GM19467 (cell line): ENCODE measurements at regions not wholly inside any gene's neighbourhood (a gene's known extent, or its start where the extent isn't known, plus 50 kb on each side); places are given as distances from the start of the nearest gene placed in this dataset.

Experiments
- ATAC-seq: cut with Tn5 transposase; IDR thresholded peaks from one replicate; pipeline ENCODE4 v1.9.1; 2021; ENCODE audit warnings: mild to moderate bottlenecking, moderate library complexity; ENCODE audit not compliant: unreplicated experiment

DNA sequence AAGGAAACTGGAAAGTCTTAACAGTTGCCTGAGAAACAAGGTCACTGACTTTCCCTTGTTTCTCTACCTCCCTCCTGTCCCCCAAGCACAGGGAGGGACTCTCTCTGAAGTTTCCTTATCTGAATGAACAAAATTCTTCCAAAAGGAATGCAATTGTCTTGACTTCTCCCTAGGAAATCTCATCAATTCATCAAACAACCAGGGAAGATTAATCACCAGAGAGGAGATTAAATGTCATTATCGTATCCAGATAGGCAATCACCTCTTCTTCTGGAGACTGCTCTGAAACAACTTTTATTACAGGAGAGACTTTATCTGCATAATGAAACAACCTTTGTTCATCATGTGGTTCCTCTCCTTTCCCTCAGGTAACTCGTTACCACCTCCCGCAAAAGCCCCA, 431.4 kb downstream of the SLC16A7 start:
- no peak for ATAC-seq

GRCh38 chr12:60034147-60034546, 438.3 kb downstream of the SLC16A7 start:
- ATAC-seq: no peak

GRCh38 chr12:60035835-60036234, 440.0 kb downstream of the SLC16A7 start:
- no peak for ATAC-seq

- ATAC-seq: no peak
These were observed 447.0 kb downstream of the SLC16A7 start for GRCh38 chr12:60042835-60043234.

DNA sequence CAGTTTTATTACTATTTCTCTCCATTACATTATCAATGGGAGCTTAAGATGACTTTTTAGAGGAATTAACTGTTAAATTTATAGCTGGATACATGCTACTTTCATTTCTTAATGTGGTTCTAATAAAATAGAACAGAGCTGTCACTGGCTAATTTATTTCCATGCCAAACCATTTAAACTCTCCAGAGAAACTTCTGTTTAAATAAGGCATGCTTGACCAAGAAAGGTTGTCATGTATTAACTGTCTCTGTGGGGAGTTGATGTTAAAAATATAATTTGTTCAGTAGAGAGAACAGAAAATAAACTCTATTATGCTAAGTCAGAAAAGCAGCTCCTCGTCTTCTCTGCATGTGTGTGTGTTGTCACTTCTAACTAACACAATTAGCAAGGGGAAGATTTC, 447.4 kb downstream of the SLC16A7 start:
- no peak for ATAC-seq

GRCh38 chr12:60052483-60052882, 456.7 kb downstream of the SLC16A7 start:
- ATAC-seq: no peak

DNA sequence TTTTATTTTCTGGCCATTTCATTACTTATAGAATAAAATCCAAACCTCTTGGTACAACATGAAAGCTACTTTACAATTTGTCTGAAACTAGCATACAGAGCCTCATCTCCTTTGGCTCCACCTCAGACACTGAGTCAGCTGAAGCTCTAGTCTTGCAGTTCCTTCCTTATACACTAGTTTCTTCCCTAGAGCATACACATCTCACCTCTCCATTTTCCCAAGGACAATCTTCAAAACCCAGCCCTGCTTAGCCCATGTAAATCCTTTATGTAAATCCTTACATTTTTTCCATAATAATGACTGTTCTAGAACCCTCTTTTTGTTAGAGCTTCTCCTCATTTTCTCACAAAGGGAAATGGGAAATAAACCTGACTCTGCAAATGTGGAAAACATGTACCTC, 463.4 kb downstream of the SLC16A7 start:
- ATAC-seq: no peak

DNA sequence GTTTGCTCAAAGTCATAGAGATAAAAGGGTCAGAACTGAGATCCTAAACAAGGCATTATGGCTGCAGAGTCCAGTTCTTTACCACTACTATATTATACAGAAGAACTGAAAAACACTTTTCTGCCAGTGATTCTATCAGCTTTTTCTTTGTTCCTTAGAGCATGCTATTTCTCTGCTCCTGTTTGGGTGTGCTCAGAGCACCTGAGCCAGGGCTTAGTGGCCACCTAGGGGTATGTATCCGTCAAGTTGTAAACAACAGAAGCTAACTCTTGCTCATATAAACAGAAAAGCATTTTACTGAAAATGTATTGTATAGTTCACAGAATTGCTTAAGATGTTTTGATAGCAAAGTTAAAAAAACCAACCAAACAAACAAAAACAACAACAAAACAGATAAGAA, 470.8 kb downstream of the SLC16A7 start:
- no peak for ATAC-seq

DNA sequence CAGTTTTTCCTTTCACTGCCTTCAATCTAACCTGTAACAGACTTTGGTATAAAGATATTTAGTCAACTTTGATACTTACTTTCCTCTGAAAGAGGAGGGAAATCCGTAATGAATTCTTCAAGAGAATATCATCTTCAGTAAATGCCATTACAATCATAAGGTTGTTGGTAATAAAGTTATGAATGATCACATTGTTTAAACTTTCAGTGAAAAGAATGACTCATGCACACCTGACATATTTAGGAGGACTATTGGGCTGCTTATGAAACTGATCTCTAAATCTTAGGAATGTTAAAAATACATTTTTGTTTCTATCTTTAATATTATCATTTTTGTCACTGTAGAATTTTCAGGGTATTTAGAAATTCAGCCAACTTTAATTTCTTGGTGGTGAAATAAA, 474.7 kb downstream of the SLC16A7 start:
- ATAC-seq: no peak

GRCh38 chr12:60071759-60072191, 475.9 kb downstream of the SLC16A7 start:
- ATAC-seq: no peak

DNA sequence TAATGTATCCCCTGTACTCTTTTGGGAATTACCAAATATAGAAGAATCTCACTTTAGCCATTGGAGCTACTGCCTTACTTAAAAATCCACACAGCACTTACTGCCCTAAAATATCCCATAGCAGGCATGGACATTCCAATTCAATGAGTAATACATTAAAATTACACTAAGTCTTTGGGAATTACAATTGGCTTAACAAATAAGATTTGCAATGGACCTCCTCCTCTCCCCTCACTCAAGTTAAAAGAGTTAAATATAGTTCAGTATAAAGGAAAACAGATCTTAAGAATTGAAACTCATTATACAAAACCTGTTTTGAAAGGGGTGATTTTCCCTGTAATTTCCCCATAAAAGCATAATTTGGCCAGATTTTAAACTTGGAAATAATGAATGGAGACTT, 477.1 kb downstream of the SLC16A7 start:
- no peak for ATAC-seq

DNA sequence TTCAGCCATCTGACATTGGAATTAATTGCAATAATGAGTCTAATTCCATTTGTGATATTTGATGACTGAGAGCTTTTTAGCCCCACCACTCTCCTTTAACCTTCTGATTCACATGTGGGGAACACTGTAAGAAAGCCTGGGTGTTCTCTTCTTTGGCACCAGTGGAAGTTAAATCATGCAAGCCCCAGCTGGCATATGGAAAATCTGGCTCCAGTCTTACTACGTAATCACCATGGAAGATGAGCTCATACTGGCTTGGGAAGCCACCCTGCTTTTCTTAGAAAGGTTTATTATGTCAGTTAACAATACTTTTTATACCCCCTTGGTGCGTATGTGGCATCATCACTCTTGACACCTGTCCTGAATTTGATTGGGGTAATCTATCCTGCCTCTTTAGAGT, 479.3 kb downstream of the SLC16A7 start:
- no peak for ATAC-seq

- ATAC-seq: no peak
These were observed 482.2 kb downstream of the SLC16A7 start for GRCh38 chr12:60078026-60078425.

GRCh38 chr12:60093428-60093827, 497.6 kb downstream of the SLC16A7 start:
- no peak for ATAC-seq

DNA sequence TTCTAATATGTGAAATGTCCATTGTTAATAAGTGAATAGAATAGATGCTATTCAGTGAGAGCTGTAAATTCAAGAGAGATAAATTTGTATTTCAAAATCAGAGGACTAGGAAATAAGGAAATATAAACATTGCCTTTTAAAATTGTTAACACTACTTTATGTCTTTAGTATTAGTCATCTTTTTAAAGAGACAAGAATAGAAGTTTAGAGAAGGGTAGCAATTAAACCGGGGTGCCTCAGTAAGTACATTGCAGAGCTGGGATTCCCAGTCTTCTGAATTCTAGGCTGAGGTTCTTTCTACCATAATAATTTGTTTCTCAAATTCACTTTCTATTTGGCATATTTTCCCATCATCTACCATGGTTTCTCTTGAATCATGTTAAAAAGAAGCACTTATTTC, 498.6 kb downstream of the SLC16A7 start:
- ATAC-seq: no peak

GRCh38 chr12:60096727-60097126, 500.9 kb downstream of the SLC16A7 start:
- ATAC-seq: no peak

DNA sequence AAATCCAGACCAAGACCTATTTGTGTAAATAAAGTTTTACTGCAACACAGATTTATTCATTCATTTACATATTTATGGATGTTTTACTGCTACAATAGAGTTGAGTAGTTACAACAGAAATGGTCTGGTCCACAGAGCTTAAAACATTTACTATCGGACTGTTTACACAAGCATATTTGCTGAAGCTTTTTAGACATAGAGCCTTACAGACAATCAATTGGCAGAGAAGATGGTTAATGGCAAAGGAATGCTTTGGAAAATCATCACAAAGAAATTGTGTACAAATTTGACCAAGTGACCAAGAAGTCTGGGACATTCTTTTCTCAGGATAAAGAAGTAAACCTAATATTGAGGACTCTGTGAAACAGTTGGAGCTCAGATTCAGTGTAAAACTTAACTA, 504.3 kb downstream of the SLC16A7 start:
- no peak for ATAC-seq

GRCh38 chr12:60100852-60101251, 505.0 kb downstream of the SLC16A7 start:
- ATAC-seq: no peak

DNA sequence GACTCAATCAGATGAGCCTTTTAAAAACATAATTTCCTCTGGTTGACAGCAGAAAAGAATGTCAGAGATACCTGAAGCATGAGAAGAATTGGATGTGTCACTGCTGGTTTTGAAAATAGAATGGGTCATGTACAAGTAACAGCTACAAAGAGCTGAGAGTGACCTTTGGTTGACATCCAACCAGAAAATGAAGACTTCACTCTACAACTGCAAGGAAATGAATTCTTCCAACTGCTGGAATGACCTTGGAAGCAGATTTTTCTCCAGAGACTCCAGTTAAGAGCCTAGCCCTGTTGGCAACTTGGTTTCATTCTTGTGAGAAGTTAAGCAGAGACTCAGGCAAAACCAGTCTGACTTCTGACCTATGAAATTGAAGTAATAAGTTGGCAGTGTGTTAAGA, 505.9 kb downstream of the SLC16A7 start:
- no peak for ATAC-seq

- ATAC-seq: no peak
These were observed 510.4 kb downstream of the SLC16A7 start for GRCh38 chr12:60106214-60106613.

GRCh38 chr12:60107992-60108391, 512.2 kb downstream of the SLC16A7 start:
- no peak for ATAC-seq

DNA sequence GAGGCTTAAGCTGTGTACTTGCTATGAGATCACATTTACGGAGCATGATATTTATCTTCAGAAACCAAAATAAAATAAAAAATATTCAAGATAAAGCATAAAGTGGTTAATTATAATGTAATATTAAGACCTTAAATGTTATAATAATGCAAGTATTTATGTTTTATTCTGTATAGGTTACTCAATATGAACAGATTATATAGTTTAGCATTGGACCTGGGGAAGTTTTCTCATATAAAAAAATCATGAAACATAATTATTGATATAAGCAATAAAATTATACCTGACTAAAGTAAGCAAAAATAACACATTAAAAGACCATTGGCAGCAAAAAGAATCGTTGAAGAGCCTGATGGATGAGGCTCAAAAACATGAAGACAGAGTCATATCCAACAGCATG, 516.2 kb downstream of the SLC16A7 start:
- ATAC-seq: no peak

- no peak for ATAC-seq
These were observed 516.9 kb downstream of the SLC16A7 start for GRCh38 chr12:60112763-60113162.

DNA sequence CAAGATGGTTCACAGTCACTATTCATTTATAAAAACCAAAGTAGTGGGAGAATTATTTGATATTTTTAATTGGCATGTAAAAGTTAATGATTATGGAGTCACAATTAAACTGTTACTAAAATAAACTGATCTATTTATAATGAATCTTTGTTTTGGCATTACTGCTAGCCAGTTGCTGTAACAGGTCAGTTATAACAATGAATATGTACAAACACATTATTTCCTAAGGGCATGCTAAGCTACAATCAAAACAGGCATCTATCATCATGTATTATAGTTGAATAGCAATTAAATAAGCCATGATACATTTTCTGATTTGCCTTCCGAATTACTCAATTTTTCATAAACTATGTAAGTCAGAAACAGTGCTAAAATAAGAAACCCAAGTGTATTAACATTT, 518.3 kb downstream of the SLC16A7 start:
- ATAC-seq: no peak
